SK-N-SH (cell line): ENCODE measurements at regions not wholly inside any gene's neighbourhood (a gene's known extent, or its start where the extent isn't known, plus 50 kb on each side); places are given as distances from the start of the nearest gene placed in this dataset.

Experiments
- CTCF ChIA-PET: fragments of 300-600, 350-600 bp; formaldehyde crosslinking; extraction: SDS; loops from one replicate; lab custom pipeline; 2021; lab: Yijun Ruan, JAX
- POLR2A ChIA-PET: fragments of 350-600 bp; sonication (Branson Sonifier 250); formaldehyde crosslinking; extraction: SDS; loops from one replicate; lab custom pipeline; 2020; ENCODE audit warnings: antibody characterized with exemption, inconsistent platforms; lab: Yijun Ruan, JAX
- DNase-seq: peaks from one replicate; pipeline ENCODE4 v3.0.0; 2012
- H2AFZ ChIP-seq: fragments of 200-600 bp; sonication (generic); 2 replicates; pipeline ENCODE4 v1.8.1; 2016; ENCODE audit warnings: antibody characterized with exemption, mild to moderate bottlenecking, low read depth
- H3F3A ChIP-seq: fragments of 200-600 bp; sonication (generic); replicated peaks from 2 replicates; pipeline ENCODE3; 2016; ENCODE audit warnings: antibody characterized with exemption, mild to moderate bottlenecking; ENCODE audit not compliant: insufficient read depth
- H3K27ac ChIP-seq, 2 experiments: fragments of 200-500 bp in 1 of 2; fragments of 200-600 bp in 1 of 2; sonication (Bioruptor generic) in 1 of 2; sonication (generic), shearing (Covaris generic) in 1 of 2; 2 replicates each; pipeline versions ENCODE4 v1.5.1 to v1.6.1; 2014 to 2016; ENCODE audit warnings: low read depth in 2 of 2, inconsistent platforms in 1 of 2, low read length in 1 of 2, mild to moderate bottlenecking in 1 of 2, mixed read lengths in 1 of 2
- H3K27me3 ChIP-seq: fragments of 200-600 bp; sonication (generic), shearing (Covaris generic); 2 replicates; pipeline ENCODE4 v1.6.1; 2016; ENCODE audit warnings: mixed run types; ENCODE audit not compliant: insufficient read depth
- H3K36me3 ChIP-seq, 2 experiments: fragments of 200-500 bp in 1 of 2; fragments of 200-600 bp in 1 of 2; sonication (Bioruptor generic) in 1 of 2; sonication (generic) in 1 of 2; replicated peaks in 1 of 2; 2 replicates each; pipeline versions ENCODE3 to v1.5.1; 2014 to 2016; ENCODE audit warnings: low read length in 1 of 2, mild to moderate bottlenecking in 1 of 2; ENCODE audit not compliant: insufficient read depth in 2 of 2, control insufficient read depth in 1 of 2
- H3K4me1 ChIP-seq, 2 experiments: fragments of 200-500 bp in 1 of 2; fragments of 200-600 bp in 1 of 2; sonication (Bioruptor generic) in 1 of 2; sonication (generic), shearing (Covaris generic) in 1 of 2; 2 replicates each; pipeline versions ENCODE4 v1.5.1 to v1.6.1; 2014 to 2016; ENCODE audit warnings: low read depth in 1 of 2, low read length in 1 of 2, mixed run types in 1 of 2; ENCODE audit not compliant: insufficient read depth in 2 of 2, control insufficient read depth in 1 of 2
- H3K4me2 ChIP-seq: fragments of 200-600 bp; sonication (generic), shearing (Covaris generic); 2 replicates; pipeline ENCODE4 v1.6.1; 2017; ENCODE audit warnings: mixed run types
- H3K4me3 ChIP-seq, 2 experiments: fragments of 200-500 bp in 1 of 2; fragments of 200-600 bp in 1 of 2; sonication (Bioruptor generic) in 1 of 2; sonication (generic), shearing (Covaris generic) in 1 of 2; 2 replicates each; pipeline versions ENCODE4 v1.5.1 to v1.8.1; 2014 to 2016; ENCODE audit warnings: low read depth in 2 of 2, inconsistent platforms in 1 of 2, low read length in 1 of 2, mild to moderate bottlenecking in 1 of 2, mixed read lengths in 1 of 2, moderate library complexity in 1 of 2
- H3K79me2 ChIP-seq: fragments of 200-600 bp; sonication (generic); 2 replicates; pipeline ENCODE4 v1.8.1; 2017; ENCODE audit warnings: mild to moderate bottlenecking; ENCODE audit not compliant: insufficient read depth
- H3K9ac ChIP-seq: fragments of 200-600 bp; sonication (generic); 2 replicates; pipeline ENCODE4 v1.6.1; 2017; ENCODE audit warnings: mixed run types
- H3K9me2 ChIP-seq: fragments of 200-600 bp; sonication (generic); 2 replicates; pipeline ENCODE4 v1.6.1; 2017; ENCODE audit warnings: mixed run types
- H3K9me3 ChIP-seq: fragments of 200-600 bp; sonication (generic); 2 replicates; pipeline ENCODE4 v1.6.1; 2017; ENCODE audit warnings: mixed run types, mild to moderate bottlenecking, moderate library complexity
- H4K20me1 ChIP-seq: fragments of 200-600 bp; sonication (generic); 2 replicates; pipeline ENCODE4 v1.6.1; 2017; ENCODE audit warnings: mild to moderate bottlenecking, mixed run types; ENCODE audit not compliant: insufficient read depth
- CHD2 ChIP-seq: fragments of 150-350 bp; IDR thresholded peaks from 2 replicates; pipeline ENCODE4 v1.6.1; 2018; ENCODE audit warnings: low read length; ENCODE audit not compliant: partially characterized antibody
- FOXM1 ChIP-seq: IDR thresholded peaks from 2 replicates; pipeline ENCODE4 v1.4.0; 2012; ENCODE audit warnings: low read depth, mild to moderate bottlenecking
- GABPA ChIP-seq: IDR thresholded peaks from 2 replicates; pipeline ENCODE4 v1.4.0; 2012; ENCODE audit warnings: low read depth, mild to moderate bottlenecking
- IRF3 ChIP-seq: fragments of 150-350 bp; IDR thresholded peaks from 2 replicates; pipeline ENCODE4 v1.6.1; 2016; ENCODE audit warnings: mild to moderate bottlenecking, low read depth, low read length
- MXI1 ChIP-seq: IDR thresholded peaks from 2 replicates; pipeline ENCODE4 v1.6.1; 2012; ENCODE audit warnings: mild to moderate bottlenecking, low read depth, low read length, improper control_type of control experiment
- POLR2AphosphoS5 ChIP-seq: IDR thresholded peaks from 2 replicates; pipeline ENCODE4 v1.6.1; 2012; ENCODE audit warnings: low read depth, low read length
- RCOR1 ChIP-seq: fragments of 150-350 bp; IDR thresholded peaks from 2 replicates; pipeline ENCODE4 v1.6.1; 2017; ENCODE audit warnings: antibody characterized with exemption, low read length
- RFX5 ChIP-seq: IDR thresholded peaks from 2 replicates; pipeline ENCODE4 v1.6.1; 2012; ENCODE audit warnings: mild to moderate bottlenecking, improper control_type of control experiment, low read length
- RXRA ChIP-seq: IDR thresholded peaks from 2 replicates; pipeline ENCODE4 v1.4.0; 2012; ENCODE audit warnings: low read depth, mild to moderate bottlenecking, borderline replicate concordance
- SIN3A ChIP-seq: IDR thresholded peaks from 2 replicates; pipeline ENCODE4 v1.6.1; 2012; ENCODE audit warnings: low read depth, mild to moderate bottlenecking, low read length, moderate library complexity, borderline replicate concordance
- TAF1 ChIP-seq: IDR thresholded peaks from 2 replicates; pipeline ENCODE4 v1.6.1; 2012; ENCODE audit warnings: low read depth, mild to moderate bottlenecking, low read length, moderate library complexity, borderline replicate concordance
- YY1 ChIP-seq: IDR thresholded peaks from 2 replicates; pipeline ENCODE4 v1.4.0; 2012; ENCODE audit warnings: low read depth, mild to moderate bottlenecking
- WGBS: methylation state at CpG from one replicate; pipeline ENCODE4 v1.1.6; 2017; ENCODE audit warnings: low lambda C conversion rate; 5-methylcytosine and 5-hydroxymethylcytosine counted together
- TF ChIP-seq, protein P1 (sequence below): IDR thresholded peaks from 2 replicates; pipeline ENCODE4 v1.4.0; 2012; ENCODE audit warnings: low read depth, borderline replicate concordance

DNA sequence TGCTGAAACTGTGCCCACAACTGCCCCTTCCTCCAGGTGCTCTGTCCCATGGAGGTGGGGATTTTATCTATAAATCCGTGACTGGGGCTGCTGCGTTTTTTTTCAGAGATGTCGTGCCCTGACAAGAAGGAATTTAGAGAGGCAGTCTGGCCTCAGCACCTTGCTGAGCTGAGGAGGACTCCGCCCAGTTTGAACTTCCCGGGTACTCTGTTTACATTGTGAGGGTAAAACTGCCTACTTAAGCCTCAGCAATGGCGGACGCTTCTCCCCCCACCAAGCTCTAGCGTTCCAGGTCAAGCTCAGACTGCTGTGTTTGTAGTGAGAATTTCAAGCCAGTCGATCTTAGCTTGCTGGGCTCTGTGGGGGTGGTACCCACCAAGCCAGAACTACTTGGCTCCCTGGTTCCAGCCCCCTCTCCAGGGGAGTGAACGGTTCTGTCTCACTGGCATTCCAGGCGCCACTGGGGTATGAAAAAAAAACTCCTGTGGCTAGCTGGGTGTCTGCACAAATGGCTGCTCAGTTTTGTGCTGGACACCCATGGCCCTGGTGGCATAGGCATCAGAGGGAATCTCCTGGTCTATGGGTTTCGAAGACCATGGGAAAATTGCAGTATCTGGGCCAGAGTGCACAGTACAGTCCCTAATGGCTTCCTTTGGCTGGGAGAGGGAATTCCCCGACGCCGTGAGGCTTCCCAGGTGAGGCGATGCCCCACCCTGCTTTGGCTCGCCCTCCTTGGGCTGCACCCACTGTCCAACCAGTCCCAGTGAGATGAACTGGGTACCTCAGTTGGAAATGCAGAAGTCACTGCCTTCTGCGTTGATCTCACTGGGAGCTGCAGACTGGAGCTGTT lies 68.5 kb upstream of the SGO1 start (continued):
- TF ChIP-seq, protein P1, sequence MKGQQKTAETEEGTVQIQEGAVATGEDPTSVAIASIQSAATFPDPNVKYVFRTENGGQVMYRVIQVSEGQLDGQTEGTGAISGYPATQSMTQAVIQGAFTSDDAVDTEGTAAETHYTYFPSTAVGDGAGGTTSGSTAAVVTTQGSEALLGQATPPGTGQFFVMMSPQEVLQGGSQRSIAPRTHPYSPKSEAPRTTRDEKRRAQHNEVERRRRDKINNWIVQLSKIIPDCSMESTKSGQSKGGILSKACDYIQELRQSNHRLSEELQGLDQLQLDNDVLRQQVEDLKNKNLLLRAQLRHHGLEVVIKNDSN, result no peak
- TF ChIP-seq TAF1 (no peak), GABPA (no peak), FOXM1 (no peak)

DNA sequence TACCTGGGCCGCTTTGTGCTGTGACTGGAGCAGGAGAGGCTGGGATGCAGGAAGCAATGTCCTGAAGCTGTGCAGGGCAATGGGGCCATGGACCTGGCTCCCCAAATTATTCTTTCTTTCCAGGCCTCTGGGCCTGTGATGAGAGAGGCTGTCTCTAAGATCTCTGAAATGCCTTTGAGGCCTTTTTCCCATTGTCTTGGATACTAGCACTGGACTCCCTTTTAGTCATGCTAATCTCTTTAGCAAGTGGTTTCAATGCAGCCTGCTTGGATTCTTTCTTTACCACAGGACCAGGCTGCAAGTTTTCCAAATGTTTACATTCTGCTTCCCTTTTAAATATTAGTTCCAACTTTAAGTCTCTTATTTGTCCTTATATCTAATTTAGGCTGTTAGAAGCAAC lies 64.8 kb upstream of the SGO1 start:
- no peaks in the 10 kb centered on the region for H3F3A ChIP-seq
- no peaks in the 10 kb centered on the region for H3K9me2 ChIP-seq
- CTCF ChIA-PET, result interaction anchor here (1.0 kb wide), 1 partner anchor 11 kb away, joined by 3 read pairs; no protein-coding TSS in a partner anchor
- H3K4me2 ChIP-seq, result no peak overlapping the region
- POLR2A ChIA-PET, result no interaction called here
- no peaks in the 10 kb centered on the region for H3K36me3 ChIP-seq
- H4K20me1 ChIP-seq, result no peaks in the 10 kb centered on the region
- TF ChIP-seq POLR2AphosphoS5 (no peak), RXRA (no peak), CHD2 (no peak), FOXM1 (no peak), IRF3 (no peak), RCOR1 (no peak), MXI1 (no peak), RFX5 (no peak), YY1 (no peak), SIN3A (no peak), TAF1 (no peak)
- TF ChIP-seq, protein P1, result no peak
- TF ChIP-seq, all 33 proteins: peak for 0
- no peak overlapping the region for H2AFZ ChIP-seq
- no peaks in the 10 kb centered on the region for H3K4me1 ChIP-seq
- 27% methylated on average over 1 of the region's 1 CpG for WGBS
- H3K9ac ChIP-seq, result no peak overlapping the region
- no peaks in the 10 kb centered on the region for H3K27me3 ChIP-seq
- no peaks in the 10 kb centered on the region for H3K79me2 ChIP-seq
- H3K9me3 ChIP-seq, result no peaks in the 10 kb centered on the region
- no peak overlapping the region for H3K27ac ChIP-seq
- no peak for DNase-seq
- no peak overlapping the region for H3K4me3 ChIP-seq
